ENCODE measurements at regions not wholly inside any gene's neighbourhood (a gene's known extent, or its start where the extent isn't known, plus 50 kb on each side); places are given as distances from the start of the nearest gene placed in this dataset.

- Histone ChIP-seq H3K4me3 (no peak overlapping the region), H3K27me3 (no peaks in the 10 kb centered on the region), H3K4me1 (no peaks in the 10 kb centered on the region), H3K27ac (no peak overlapping the region), H3K9me3 (no peaks in the 10 kb centered on the region), H3K36me3 (no peaks in the 10 kb centered on the region)
- DNase-seq: no peak
- no peak for TF ChIP-seq CTCF (IDR thresholded peaks at IDR 0.05)
- no peak for TF ChIP-seq POLR2A (IDR thresholded peaks at IDR 0.05)
Observed at GRCh38 chr10:130986846-130987245, 324.7 kb downstream of the TCERG1L start.

- TF ChIP-seq POLR2A (IDR thresholded peaks at IDR 0.05): no peak
- TF ChIP-seq CTCF (IDR thresholded peaks at IDR 0.05): no peak
Observed at GRCh38 chr10:130987401-130987800, 324.1 kb downstream of the TCERG1L start.

GRCh38 chr10:130989670-130990232 is 321.8 kb downstream of the TCERG1L start:
- no peak for TF ChIP-seq POLR2A (IDR thresholded peaks at IDR 0.05)
- no peak for TF ChIP-seq CTCF (IDR thresholded peaks at IDR 0.05)
- Histone ChIP-seq H3K27ac (no peak overlapping the region), H3K27me3 (no peaks in the 10 kb centered on the region), H3K4me3 (no peak overlapping the region), H3K4me1 (no peaks in the 10 kb centered on the region), H3K9me3 (no peaks in the 10 kb centered on the region), H3K36me3 (no peaks in the 10 kb centered on the region)
- DNase-seq: no peak

More at GRCh38 chr10:130987401-130987800, 324.1 kb downstream of the TCERG1L start:
- Histone ChIP-seq H3K4me3 (no peak overlapping the region), H3K4me1 (no peaks in the 10 kb centered on the region), H3K27ac (no peak overlapping the region), H3K36me3 (no peaks in the 10 kb centered on the region), H3K9me3 (no peaks in the 10 kb centered on the region), H3K27me3 (no peaks in the 10 kb centered on the region)
- no peak for DNase-seq

- Histone ChIP-seq H3K9me3 (no peaks in the 10 kb centered on the region), H3K4me1 (no peaks in the 10 kb centered on the region), H3K36me3 (no peaks in the 10 kb centered on the region), H3K27me3 (no peaks in the 10 kb centered on the region), H3K4me3 (no peak overlapping the region), H3K27ac (no peak overlapping the region)
- DNase-seq: no peak
- TF ChIP-seq POLR2A (IDR thresholded peaks at IDR 0.05): no peak
- no peak for TF ChIP-seq CTCF (IDR thresholded peaks at IDR 0.05)
Observed at GRCh38 chr10:130990486-130990885, 321.0 kb downstream of the TCERG1L start.

- Histone ChIP-seq H3K9me3 (no peaks in the 10 kb centered on the region), H3K4me1 (no peaks in the 10 kb centered on the region), H3K27me3 (no peaks in the 10 kb centered on the region), H3K27ac (no peak overlapping the region), H3K4me3 (no peak overlapping the region), H3K36me3 (no peaks in the 10 kb centered on the region)
- TF ChIP-seq POLR2A (IDR thresholded peaks at IDR 0.05) (no peak), CTCF (IDR thresholded peaks at IDR 0.05) (no peak)
- DNase-seq: no peak
Observed at GRCh38 chr10:130992802-130993523, 318.6 kb downstream of the TCERG1L start.

Measured in Peyer's patch (tissue), 4 donors.